SK-N-SH (cell line): ENCODE measurements at regions not wholly inside any gene's neighbourhood (a gene's known extent, or its start where the extent isn't known, plus 50 kb on each side); places are given as distances from the start of the nearest gene placed in this dataset.

Experiments
- CTCF ChIA-PET: fragments of 300-600, 350-600 bp; formaldehyde crosslinking; extraction: SDS; loops from one replicate; lab custom pipeline; 2021; lab: Yijun Ruan, JAX
- POLR2A ChIA-PET: fragments of 350-600 bp; sonication (Branson Sonifier 250); formaldehyde crosslinking; extraction: SDS; loops from one replicate; lab custom pipeline; 2020; ENCODE audit warnings: antibody characterized with exemption, inconsistent platforms; lab: Yijun Ruan, JAX
- DNase-seq: peaks from one replicate; pipeline ENCODE4 v3.0.0; 2012
- H2AFZ ChIP-seq: fragments of 200-600 bp; sonication (generic); 2 replicates; pipeline ENCODE4 v1.8.1; 2016; ENCODE audit warnings: antibody characterized with exemption, mild to moderate bottlenecking, low read depth
- H3F3A ChIP-seq: fragments of 200-600 bp; sonication (generic); replicated peaks from 2 replicates; pipeline ENCODE3; 2016; ENCODE audit warnings: antibody characterized with exemption, mild to moderate bottlenecking; ENCODE audit not compliant: insufficient read depth
- H3K27ac ChIP-seq, 2 experiments: fragments of 200-500 bp in 1 of 2; fragments of 200-600 bp in 1 of 2; sonication (Bioruptor generic) in 1 of 2; sonication (generic), shearing (Covaris generic) in 1 of 2; 2 replicates each; pipeline versions ENCODE4 v1.5.1 to v1.6.1; 2014 to 2016; ENCODE audit warnings: low read depth in 2 of 2, inconsistent platforms in 1 of 2, low read length in 1 of 2, mild to moderate bottlenecking in 1 of 2, mixed read lengths in 1 of 2
- H3K27me3 ChIP-seq: fragments of 200-600 bp; sonication (generic), shearing (Covaris generic); 2 replicates; pipeline ENCODE4 v1.6.1; 2016; ENCODE audit warnings: mixed run types; ENCODE audit not compliant: insufficient read depth
- H3K36me3 ChIP-seq, 2 experiments: fragments of 200-500 bp in 1 of 2; fragments of 200-600 bp in 1 of 2; sonication (Bioruptor generic) in 1 of 2; sonication (generic) in 1 of 2; replicated peaks in 1 of 2; 2 replicates each; pipeline versions ENCODE3 to v1.5.1; 2014 to 2016; ENCODE audit warnings: low read length in 1 of 2, mild to moderate bottlenecking in 1 of 2; ENCODE audit not compliant: insufficient read depth in 2 of 2, control insufficient read depth in 1 of 2
- H3K4me1 ChIP-seq, 2 experiments: fragments of 200-500 bp in 1 of 2; fragments of 200-600 bp in 1 of 2; sonication (Bioruptor generic) in 1 of 2; sonication (generic), shearing (Covaris generic) in 1 of 2; 2 replicates each; pipeline versions ENCODE4 v1.5.1 to v1.6.1; 2014 to 2016; ENCODE audit warnings: low read depth in 1 of 2, low read length in 1 of 2, mixed run types in 1 of 2; ENCODE audit not compliant: insufficient read depth in 2 of 2, control insufficient read depth in 1 of 2
- H3K4me2 ChIP-seq: fragments of 200-600 bp; sonication (generic), shearing (Covaris generic); 2 replicates; pipeline ENCODE4 v1.6.1; 2017; ENCODE audit warnings: mixed run types
- H3K4me3 ChIP-seq, 2 experiments: fragments of 200-500 bp in 1 of 2; fragments of 200-600 bp in 1 of 2; sonication (Bioruptor generic) in 1 of 2; sonication (generic), shearing (Covaris generic) in 1 of 2; 2 replicates each; pipeline versions ENCODE4 v1.5.1 to v1.8.1; 2014 to 2016; ENCODE audit warnings: low read depth in 2 of 2, inconsistent platforms in 1 of 2, low read length in 1 of 2, mild to moderate bottlenecking in 1 of 2, mixed read lengths in 1 of 2, moderate library complexity in 1 of 2
- H3K79me2 ChIP-seq: fragments of 200-600 bp; sonication (generic); 2 replicates; pipeline ENCODE4 v1.8.1; 2017; ENCODE audit warnings: mild to moderate bottlenecking; ENCODE audit not compliant: insufficient read depth
- H3K9ac ChIP-seq: fragments of 200-600 bp; sonication (generic); 2 replicates; pipeline ENCODE4 v1.6.1; 2017; ENCODE audit warnings: mixed run types
- H3K9me2 ChIP-seq: fragments of 200-600 bp; sonication (generic); 2 replicates; pipeline ENCODE4 v1.6.1; 2017; ENCODE audit warnings: mixed run types
- H3K9me3 ChIP-seq: fragments of 200-600 bp; sonication (generic); 2 replicates; pipeline ENCODE4 v1.6.1; 2017; ENCODE audit warnings: mixed run types, mild to moderate bottlenecking, moderate library complexity
- H4K20me1 ChIP-seq: fragments of 200-600 bp; sonication (generic); 2 replicates; pipeline ENCODE4 v1.6.1; 2017; ENCODE audit warnings: mild to moderate bottlenecking, mixed run types; ENCODE audit not compliant: insufficient read depth
- CTCF ChIP-seq: fragments of 200-600 bp; sonication (generic); IDR thresholded peaks from 2 replicates; pipeline ENCODE4 v1.6.1; 2017; ENCODE audit warnings: antibody characterized with exemption, mild to moderate bottlenecking, moderate library complexity
- ELF1 ChIP-seq: IDR thresholded peaks from 2 replicates; pipeline ENCODE4 v1.4.0; 2012
- EZH2phosphoT487 ChIP-seq: fragments of 200-600 bp; sonication (generic); IDR thresholded peaks from 2 replicates; pipeline ENCODE4 v1.6.1; 2017; ENCODE audit warnings: low read depth, mixed run types, mild to moderate bottlenecking, antibody characterized with exemption, moderate library complexity, borderline replicate concordance
- IRF3 ChIP-seq: fragments of 150-350 bp; IDR thresholded peaks from 2 replicates; pipeline ENCODE4 v1.6.1; 2016; ENCODE audit warnings: mild to moderate bottlenecking, low read depth, low read length
- JUND ChIP-seq: IDR thresholded peaks from 2 replicates; pipeline ENCODE4 v1.4.0; 2012
- NFIC ChIP-seq: IDR thresholded peaks from 2 replicates; pipeline ENCODE4 v1.4.0; 2012; ENCODE audit warnings: borderline replicate concordance
- NRF1 ChIP-seq: IDR thresholded peaks from 2 replicates; pipeline ENCODE4 v1.6.1; 2012; ENCODE audit warnings: low read depth, mild to moderate bottlenecking, low read length
- RFX5 ChIP-seq: IDR thresholded peaks from 2 replicates; pipeline ENCODE4 v1.6.1; 2012; ENCODE audit warnings: mild to moderate bottlenecking, improper control_type of control experiment, low read length
- RXRA ChIP-seq: IDR thresholded peaks from 2 replicates; pipeline ENCODE4 v1.4.0; 2012; ENCODE audit warnings: low read depth, mild to moderate bottlenecking, borderline replicate concordance
- SIN3A ChIP-seq: IDR thresholded peaks from 2 replicates; pipeline ENCODE4 v1.6.1; 2012; ENCODE audit warnings: low read depth, mild to moderate bottlenecking, low read length, moderate library complexity, borderline replicate concordance
- TAF1 ChIP-seq: IDR thresholded peaks from 2 replicates; pipeline ENCODE4 v1.6.1; 2012; ENCODE audit warnings: low read depth, mild to moderate bottlenecking, low read length, moderate library complexity, borderline replicate concordance
- TCF12 ChIP-seq: IDR thresholded peaks from 2 replicates; pipeline ENCODE4 v1.4.0; 2012
- TEAD4 ChIP-seq: IDR thresholded peaks from 2 replicates; pipeline ENCODE4 v1.4.0; 2012; ENCODE audit warnings: mild to moderate bottlenecking, borderline replicate concordance; ENCODE audit not compliant: insufficient read depth
- WGBS: methylation state at CpG from one replicate; pipeline ENCODE4 v1.1.6; 2017; ENCODE audit warnings: low lambda C conversion rate; 5-methylcytosine and 5-hydroxymethylcytosine counted together
- TF ChIP-seq, protein P1 (sequence below): fragments of 150-350 bp; IDR thresholded peaks from 2 replicates; pipeline ENCODE4 v1.6.1; 2017; ENCODE audit warnings: antibody characterized with exemption, low read length, low read depth, borderline replicate concordance

DNA sequence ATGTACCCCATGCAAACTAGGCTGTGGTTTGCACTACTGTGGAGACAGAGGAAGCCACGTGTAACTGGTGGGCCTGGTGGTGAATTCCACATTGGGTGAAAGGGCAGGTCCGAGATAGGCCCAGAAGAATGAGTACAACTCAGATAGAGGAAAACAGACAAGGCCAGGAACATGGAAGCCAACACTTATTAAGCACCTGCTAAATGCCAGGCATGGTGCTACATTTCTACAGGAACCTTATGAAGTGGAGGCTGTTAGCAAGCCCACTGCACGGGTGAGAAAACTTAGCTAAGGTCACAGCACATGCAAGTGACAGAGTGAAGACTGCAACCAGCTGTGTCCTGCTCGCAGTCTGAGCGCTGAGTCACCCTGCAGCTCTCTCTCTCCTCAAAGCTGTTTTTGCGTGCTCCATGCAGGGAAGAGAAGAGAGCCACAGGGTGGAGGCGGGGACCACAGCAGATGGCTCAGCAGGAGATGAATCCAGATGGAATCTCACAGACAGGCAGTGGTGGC lies 65.5 kb upstream of the SPTLC1 start:
- Histone ChIP-seq H4K20me1 (no peaks in the 10 kb centered on the region), H3K4me3 (no peak overlapping the region), H3K4me1 (no peaks in the 10 kb centered on the region; a peak in 1 of 4 replicates), H3K9ac (no peak overlapping the region), H3K36me3 (no peaks in the 10 kb centered on the region), H3F3A (no peaks in the 10 kb centered on the region), H3K27me3 (no peaks in the 10 kb centered on the region), H3K9me2 (no peaks in the 10 kb centered on the region), H2AFZ (no peak overlapping the region), H3K79me2 (no peaks in the 10 kb centered on the region), H3K27ac (no peak overlapping the region), H3K4me2 (no peak overlapping the region), H3K9me3 (no peaks in the 10 kb centered on the region)
- ChIA-PET CTCF (interaction anchor here (1.5 kb wide), 1 partner anchor 40 kb away, joined by 6 read pairs; no protein-coding TSS in a partner anchor), POLR2A (no interaction called here)
- no peak for DNase-seq
- WGBS = 46% methylated on average over 3 of the region's 7 CpGs
- TF ChIP-seq JUND = no peak

DNA sequence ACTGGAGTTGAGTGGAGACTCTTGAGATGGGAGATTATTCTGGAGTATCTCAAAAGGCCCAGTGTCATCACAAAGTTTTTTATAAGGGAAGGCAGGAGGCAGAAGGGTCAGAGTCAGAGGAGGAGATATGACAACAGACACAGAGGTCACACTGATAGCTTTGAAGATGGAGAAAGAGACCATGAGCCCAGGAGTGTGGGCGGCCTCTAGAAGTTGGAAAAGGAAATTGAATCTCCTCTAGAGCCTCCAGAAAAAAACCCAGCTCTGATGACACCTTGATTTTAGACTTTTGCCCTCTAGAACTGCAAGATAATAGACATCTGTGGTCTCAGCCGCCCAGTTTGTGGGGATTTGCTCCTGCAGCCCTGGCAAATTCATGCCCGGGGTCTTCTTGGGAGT lies 64.8 kb upstream of the SPTLC1 start:
- POLR2A ChIA-PET = no interaction called here

More for the DNA sequence above, 64.8 kb upstream of the SPTLC1 start:
- Histone ChIP-seq H3K79me2 (no peaks in the 10 kb centered on the region), H3K4me3 (no peak overlapping the region), H3K4me1 (no peaks in the 10 kb centered on the region; a peak in 1 of 4 replicates), H3K9me2 (no peaks in the 10 kb centered on the region), H3K9me3 (no peaks in the 10 kb centered on the region), H2AFZ (no peak overlapping the region), H3K9ac (no peak overlapping the region), H4K20me1 (no peaks in the 10 kb centered on the region), H3K27ac (no peak overlapping the region), H3K36me3 (no peaks in the 10 kb centered on the region), H3F3A (no peaks in the 10 kb centered on the region), H3K27me3 (no peaks in the 10 kb centered on the region), H3K4me2 (no peak overlapping the region)
- no peak for DNase-seq
- TF ChIP-seq IRF3 = no peak
- TF ChIP-seq SIN3A = no peak
- no peak for TF ChIP-seq CTCF
- TF ChIP-seq RFX5 = no peak
- TF ChIP-seq NRF1 = no peak
- TF ChIP-seq TEAD4 = no peak
- TF ChIP-seq EZH2phosphoT487 = no peak
- no peak for TF ChIP-seq TAF1
- no peak for TF ChIP-seq TCF12
- TF ChIP-seq NFIC = no peak
- TF ChIP-seq ELF1 = no peak
- TF ChIP-seq, protein P1, sequence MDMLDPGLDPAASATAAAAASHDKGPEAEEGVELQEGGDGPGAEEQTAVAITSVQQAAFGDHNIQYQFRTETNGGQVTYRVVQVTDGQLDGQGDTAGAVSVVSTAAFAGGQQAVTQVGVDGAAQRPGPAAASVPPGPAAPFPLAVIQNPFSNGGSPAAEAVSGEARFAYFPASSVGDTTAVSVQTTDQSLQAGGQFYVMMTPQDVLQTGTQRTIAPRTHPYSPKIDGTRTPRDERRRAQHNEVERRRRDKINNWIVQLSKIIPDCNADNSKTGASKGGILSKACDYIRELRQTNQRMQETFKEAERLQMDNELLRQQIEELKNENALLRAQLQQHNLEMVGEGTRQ = no peak
- TF ChIP-seq RXRA = no peak
- WGBS = 64% methylated on average over 3 of the region's 3 CpGs
- CTCF ChIA-PET = interaction anchor here (1.5 to 2.0 kb wide), 2 partner anchors 40 to 42 kb away, joined by 6 to 7 read pairs; no protein-coding TSS in a partner anchor
